CD4-positive, alpha-beta memory T cell (primary cell): ENCODE measurements at regions not wholly inside any gene's neighbourhood (a gene's known extent, or its start where the extent isn't known, plus 50 kb on each side); places are given as distances from the start of the nearest gene placed in this dataset.

Experiments
- CTCF ChIA-PET: fragments of 350-600 bp; sonication (Branson Sonifier 250); formaldehyde crosslinking; loops from one replicate; lab custom pipeline; 2021; ENCODE audit warnings: inconsistent platforms; ENCODE audit not compliant: partially characterized antibody; lab: Charles Lee
- POLR2A ChIA-PET: fragments of 350-600 bp; sonication (Branson Sonifier 250); formaldehyde crosslinking; loops from one replicate; lab custom pipeline; 2021; ENCODE audit not compliant: partially characterized antibody; lab: Charles Lee
- DNase-seq, 5 donors: peaks; one replicate each; pipeline versions ENCODE4 v3.0.0 to v3.0.0-alpha.2; 2020 to 2022; ENCODE audit warnings: mixed read lengths in 1 of 5
- H3K27ac ChIP-seq: one replicate; pipeline ENCODE4 v1.7.0; 2013; ENCODE audit warnings: low read depth, low read length
- H3K27me3 ChIP-seq: 2 replicates; pipeline ENCODE4 v1.7.0; 2013; ENCODE audit warnings: mild to moderate bottlenecking, low read length, moderate library complexity; ENCODE audit not compliant: insufficient read depth
- H3K36me3 ChIP-seq: 2 replicates; pipeline ENCODE4 v1.7.0; 2013; ENCODE audit warnings: mild to moderate bottlenecking, low read length, moderate library complexity; ENCODE audit not compliant: insufficient read depth
- H3K4me1 ChIP-seq: 2 replicates; pipeline ENCODE4 v1.7.0; 2013; ENCODE audit warnings: mild to moderate bottlenecking, low read length, moderate library complexity; ENCODE audit not compliant: insufficient read depth
- H3K4me3 ChIP-seq, 2 donors: one replicate each; pipeline ENCODE4 v1.7.0; 2013; ENCODE audit warnings: low read length in 2 of 2, mild to moderate bottlenecking in 1 of 2
- H3K9me3 ChIP-seq, 2 donors: one replicate each; pipeline ENCODE4 v1.7.0; 2013; ENCODE audit warnings: low read length in 2 of 2, control low read depth in 1 of 2; ENCODE audit not compliant: control insufficient read depth in 1 of 2
- H3K27ac Mint-ChIP-seq, 7 donors: one replicate each; pipeline ENCODE4 v1.8.0; 2020 to 2021; ENCODE audit warnings: mixed read lengths in 7 of 7, mild to moderate bottlenecking in 6 of 7, inconsistent platforms in 3 of 7, moderate library complexity in 3 of 7
- H3K27me3 Mint-ChIP-seq, 2 donors: one replicate each; pipeline ENCODE4 v1.8.0; 2020 to 2021; ENCODE audit warnings: mixed read lengths in 2 of 2
- H3K36me3 Mint-ChIP-seq, 2 donors: one replicate each; pipeline ENCODE4 v1.8.0; 2020 to 2021; ENCODE audit warnings: mixed read lengths in 2 of 2, inconsistent platforms in 1 of 2, mild to moderate bottlenecking in 1 of 2
- H3K4me1 Mint-ChIP-seq, 4 donors: one replicate each; pipeline ENCODE4 v1.8.0; 2020 to 2021; ENCODE audit warnings: mixed read lengths in 4 of 4, mild to moderate bottlenecking in 1 of 4
- H3K4me3 Mint-ChIP-seq, 8 donors: one replicate each; pipeline ENCODE4 v1.8.0; 2020 to 2021; ENCODE audit warnings: mixed read lengths in 8 of 8, mild to moderate bottlenecking in 7 of 8, moderate library complexity in 6 of 8, inconsistent platforms in 3 of 8
- H3K9me3 Mint-ChIP-seq, 8 donors: one replicate each; pipeline ENCODE4 v1.8.0; 2020 to 2021; ENCODE audit warnings: mixed read lengths in 8 of 8, mild to moderate bottlenecking in 5 of 8, inconsistent platforms in 3 of 8, moderate library complexity in 1 of 8
- intact Hi-C: fragments of 100-400 bp; cut with micrococcal nuclease; formaldehyde crosslinking; loops from one replicate; pipeline ENCODE4 v1.15.1; 2023

DNA sequence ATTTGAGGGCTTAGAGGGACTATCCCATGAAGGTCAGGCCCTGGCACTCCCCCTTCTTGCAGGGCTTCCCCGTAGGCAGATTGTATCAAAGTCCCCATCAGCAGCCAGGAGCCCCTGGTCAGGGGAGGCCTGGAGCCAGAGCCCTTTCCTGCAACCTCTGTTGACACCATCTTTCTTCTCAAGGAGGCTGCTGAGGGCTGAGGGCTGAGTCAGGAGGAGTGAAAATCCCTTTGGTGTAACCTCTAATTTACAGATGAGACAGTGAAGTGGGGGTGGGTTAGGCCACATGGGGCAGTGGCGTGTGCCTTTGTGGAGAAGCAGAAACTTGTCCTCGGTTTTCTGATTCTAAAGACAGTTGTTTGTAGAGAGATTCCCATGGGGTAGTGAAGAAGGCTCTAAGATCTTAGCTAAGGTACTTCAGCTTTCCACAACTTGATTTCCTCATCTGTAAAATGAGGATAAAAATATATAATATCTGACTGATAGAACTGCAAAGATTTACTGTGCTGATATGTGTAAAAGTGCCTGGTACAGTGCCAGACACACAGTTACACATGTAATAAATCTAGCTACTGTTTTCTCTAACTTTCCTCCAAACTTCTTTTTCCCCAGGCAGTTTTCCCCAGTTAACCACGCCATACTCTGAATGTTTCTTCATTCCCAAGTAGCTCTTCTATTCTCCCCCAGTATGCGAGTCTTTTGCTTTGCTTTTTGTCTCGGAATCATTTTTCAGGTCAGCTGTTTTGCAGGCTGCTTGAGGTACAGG is 249.4 kb upstream of the TPM1 start:
- Mint-ChIP-seq H3K4me3 (no peak overlapping the region), H3K4me1 (no peaks in the 10 kb centered on the region), H3K9me3 (no peaks in the 10 kb centered on the region), H3K27me3 (peaks cover 4 to 5% of the 10 kb centered on the region in 2 donors), H3K36me3 (no peaks in the 10 kb centered on the region), H3K27ac (no peak overlapping the region)
- Histone ChIP-seq H3K4me3 (no peak overlapping the region), H3K27ac (no peak overlapping the region), H3K36me3 (no peaks in the 10 kb centered on the region), H3K4me1 (no peaks in the 10 kb centered on the region), H3K27me3 (no peaks in the 10 kb centered on the region), H3K9me3 (no peaks in the 10 kb centered on the region)
- no peak for DNase-seq
- POLR2A ChIA-PET, result no interaction called here
- CTCF ChIA-PET, result interaction anchor here (1.0 kb wide), 1 partner anchor 51 kb away, joined by 3 read pairs; no protein-coding TSS in a partner anchor
- intact Hi-C loops, result no loop called here

DNA sequence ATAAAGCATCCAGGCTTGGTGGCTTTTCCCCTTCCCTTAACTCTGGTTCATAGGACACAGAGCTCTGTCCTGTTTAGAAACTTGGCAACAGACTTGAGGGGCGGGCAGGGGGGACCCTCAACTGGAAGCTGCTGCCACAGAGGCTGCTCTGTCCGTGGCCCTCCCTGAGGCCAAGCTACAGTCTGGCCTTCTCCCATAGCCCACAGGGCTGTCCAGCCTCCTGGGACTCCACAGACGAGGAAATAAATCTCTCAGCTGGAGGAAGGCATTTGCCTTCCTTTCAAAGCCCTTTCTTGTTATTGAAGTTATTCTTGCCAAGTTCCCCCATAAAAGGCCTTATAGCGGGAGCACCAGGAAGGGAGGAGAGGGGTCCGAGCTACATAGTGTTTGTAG is 248.8 kb upstream of the TPM1 start:
- H3K36me3 Mint-ChIP-seq, result no peaks in the 10 kb centered on the region
- H3K4me3 ChIP-seq, result no peak overlapping the region
- H3K27me3 ChIP-seq, result no peaks in the 10 kb centered on the region
- no peak for DNase-seq
- no peaks in the 10 kb centered on the region for H3K36me3 ChIP-seq
- no peaks in the 10 kb centered on the region for H3K4me1 Mint-ChIP-seq
- ChIA-PET POLR2A (no interaction called here), CTCF (interaction anchor here (1.0 kb wide), 1 partner anchor 51 kb away, joined by 3 read pairs; no protein-coding TSS in a partner anchor)
- H3K9me3 Mint-ChIP-seq, result no peaks in the 10 kb centered on the region
- no peak overlapping the region for H3K4me3 Mint-ChIP-seq
- intact Hi-C loops, result no loop called here
- H3K9me3 ChIP-seq, result no peaks in the 10 kb centered on the region
- peaks cover 4 to 5% of the 10 kb centered on the region in 2 donors for H3K27me3 Mint-ChIP-seq
- no peak overlapping the region for H3K27ac Mint-ChIP-seq
- H3K27ac ChIP-seq, result no peak overlapping the region
- no peaks in the 10 kb centered on the region for H3K4me1 ChIP-seq

DNA sequence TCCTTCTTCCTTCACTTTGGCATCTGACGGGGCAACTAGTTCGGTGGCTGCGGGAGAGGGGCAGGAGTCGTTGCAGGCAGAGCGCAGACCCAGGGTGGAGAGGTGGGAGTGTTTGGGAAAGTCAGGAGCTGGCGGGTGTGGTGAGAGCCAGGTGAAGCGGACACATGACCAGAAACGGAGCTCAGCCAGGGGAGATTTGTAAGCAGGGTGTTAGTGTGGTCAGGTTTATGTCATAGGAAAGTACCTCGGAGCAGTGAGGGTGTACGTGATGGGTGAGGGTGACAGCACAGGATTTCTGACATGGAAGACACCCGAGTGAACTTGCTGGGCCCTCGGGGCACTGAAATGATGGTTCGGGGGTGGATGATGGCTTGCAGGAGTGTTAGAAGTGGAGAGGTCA is 247.4 kb upstream of the TPM1 start:
- Mint-ChIP-seq H3K36me3 (no peaks in the 10 kb centered on the region), H3K9me3 (no peaks in the 10 kb centered on the region), H3K4me3 (no peak overlapping the region), H3K4me1 (no peaks in the 10 kb centered on the region), H3K27me3 (peaks cover 0 to 5% of the 10 kb centered on the region in 2 donors), H3K27ac (no peak overlapping the region)
- intact Hi-C loops, result no loop called here
- DNase-seq, result no peak
- H3K27ac ChIP-seq, result no peak overlapping the region
- H3K27me3 ChIP-seq, result no peaks in the 10 kb centered on the region
- H3K36me3 ChIP-seq, result no peaks in the 10 kb centered on the region
- CTCF ChIA-PET, result no interaction called here
- H3K9me3 ChIP-seq, result no peaks in the 10 kb centered on the region
- H3K4me1 ChIP-seq, result no peaks in the 10 kb centered on the region
- H3K4me3 ChIP-seq, result no peak overlapping the region
- POLR2A ChIA-PET, result no interaction called here

DNA sequence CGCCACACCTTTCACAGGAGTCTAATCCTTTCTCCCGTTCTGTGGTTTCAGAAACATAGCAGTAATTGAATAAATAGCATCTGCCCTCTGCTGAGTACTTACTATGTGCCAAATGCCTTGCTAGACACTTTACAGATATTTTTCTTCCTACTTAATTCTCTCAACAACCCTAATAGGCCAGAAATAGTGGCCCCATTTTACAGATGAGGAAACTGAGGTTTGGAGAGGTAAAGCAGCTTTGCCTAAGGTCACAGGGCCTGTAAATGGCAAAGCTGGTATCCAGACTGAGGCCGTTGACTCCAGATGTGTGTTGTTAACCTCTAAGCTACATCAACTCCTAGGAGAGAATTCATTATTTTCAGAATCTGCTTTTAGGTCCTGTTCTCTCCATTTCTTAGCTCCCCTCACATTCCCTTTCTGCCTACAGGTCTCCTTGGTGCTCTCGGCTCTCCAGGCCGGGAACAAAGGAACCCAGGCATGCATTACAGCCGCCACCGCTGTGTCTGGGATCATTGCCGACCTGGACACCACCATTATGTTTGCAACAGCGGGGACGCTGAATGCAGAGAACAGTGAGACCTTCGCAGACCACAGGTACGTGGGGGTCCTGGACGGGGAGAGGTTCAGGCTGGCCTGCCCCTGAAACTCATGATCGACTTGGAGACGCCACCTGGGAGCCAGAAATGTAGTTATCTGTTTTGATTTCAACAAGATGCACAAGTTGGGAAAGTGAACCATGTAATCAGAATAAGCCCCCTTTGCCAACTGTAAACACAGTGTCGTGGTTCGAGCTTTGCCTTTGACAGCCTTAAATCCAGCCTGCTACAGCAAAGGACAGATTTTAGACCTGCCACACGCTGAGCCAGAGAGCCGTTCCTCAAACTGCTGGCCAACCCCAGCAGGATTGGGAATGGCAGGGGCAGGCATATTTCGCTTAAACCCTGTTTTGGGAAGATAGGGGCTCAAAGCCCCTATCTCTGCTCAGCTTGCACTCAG is 246.5 kb upstream of the TPM1 start:
- CTCF ChIA-PET, result no interaction called here
- H3K27me3 ChIP-seq, result no peaks in the 10 kb centered on the region
- Mint-ChIP-seq H3K27ac (no peak overlapping the region), H3K4me1 (no peaks in the 10 kb centered on the region), H3K9me3 (no peaks in the 10 kb centered on the region), H3K27me3 (peaks cover 0 to 2% of the 10 kb centered on the region in 2 donors), H3K36me3 (no peaks in the 10 kb centered on the region), H3K4me3 (no peak overlapping the region)
- H3K36me3 ChIP-seq, result no peaks in the 10 kb centered on the region
- DNase-seq, result no peak
- H3K4me3 ChIP-seq, result no peak overlapping the region
- H3K9me3 ChIP-seq, result no peaks in the 10 kb centered on the region
- no peak overlapping the region for H3K27ac ChIP-seq
- intact Hi-C loops, result no loop called here
- POLR2A ChIA-PET, result no interaction called here
- no peaks in the 10 kb centered on the region for H3K4me1 ChIP-seq

DNA sequence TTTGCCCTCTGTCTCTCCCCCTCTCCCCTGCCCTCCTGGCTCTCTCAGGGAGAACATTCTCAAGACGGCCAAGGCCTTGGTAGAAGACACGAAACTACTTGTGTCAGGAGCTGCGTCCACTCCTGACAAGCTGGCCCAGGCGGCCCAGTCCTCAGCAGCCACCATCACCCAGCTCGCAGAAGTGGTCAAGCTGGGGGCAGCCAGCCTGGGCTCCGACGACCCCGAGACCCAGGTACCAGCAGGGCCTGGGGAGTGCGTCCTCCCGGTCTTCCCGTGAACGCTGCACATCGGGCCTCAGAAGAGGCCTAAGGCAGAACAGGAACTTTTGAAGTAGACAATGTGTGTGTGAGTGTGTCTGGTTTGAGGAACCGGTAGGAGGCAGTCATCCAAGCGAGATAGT is 245.4 kb upstream of the TPM1 start:
- no peaks in the 10 kb centered on the region for H3K36me3 Mint-ChIP-seq
- Histone ChIP-seq H3K4me1 (no peaks in the 10 kb centered on the region), H3K4me3 (no peak overlapping the region), H3K36me3 (no peaks in the 10 kb centered on the region), H3K9me3 (no peaks in the 10 kb centered on the region), H3K27me3 (no peaks in the 10 kb centered on the region), H3K27ac (no peak overlapping the region)
- H3K4me3 Mint-ChIP-seq, result no peak overlapping the region
- intact Hi-C loops, result no loop called here
- ChIA-PET POLR2A (no interaction called here), CTCF (no interaction called here)
- H3K27me3 Mint-ChIP-seq, result peaks cover 0 to 2% of the 10 kb centered on the region in 2 donors
- DNase-seq, result no peak
- no peaks in the 10 kb centered on the region for H3K9me3 Mint-ChIP-seq
- H3K27ac Mint-ChIP-seq, result no peak overlapping the region
- H3K4me1 Mint-ChIP-seq, result no peaks in the 10 kb centered on the region

DNA sequence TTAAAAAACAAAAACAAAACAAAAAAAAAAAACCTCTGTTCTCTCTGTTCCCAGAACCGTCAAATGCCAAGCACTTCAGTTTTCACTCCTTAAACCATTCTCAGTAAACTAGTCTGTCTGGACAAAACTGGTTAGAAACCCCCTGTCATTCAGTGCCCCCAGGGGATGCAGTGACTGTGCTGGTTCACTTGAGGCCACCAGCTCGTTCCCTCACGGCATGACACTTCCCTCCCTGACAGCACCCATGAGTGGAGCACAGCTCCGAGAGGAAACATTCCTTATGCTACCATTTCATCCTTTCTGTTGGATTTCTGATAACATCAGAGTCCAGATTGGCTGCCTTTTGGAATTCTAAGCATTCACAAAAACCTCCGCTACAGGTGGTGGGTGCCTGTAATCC is 244.0 kb upstream of the TPM1 start:
- peaks cover 0 to 2% of the 10 kb centered on the region in 2 donors for H3K27me3 Mint-ChIP-seq
- H3K27ac Mint-ChIP-seq, result peak overlapping the region in 1 of 7 donors; percentile 37
- no peak for DNase-seq
- CTCF ChIA-PET, result interaction anchor here (0.7 kb wide), 1 partner anchor 251 kb away, joined by 3 read pairs; no protein-coding TSS in a partner anchor
- no peak overlapping the region for H3K4me3 Mint-ChIP-seq
- POLR2A ChIA-PET, result no interaction called here
- H3K9me3 Mint-ChIP-seq, result no peaks in the 10 kb centered on the region
- no peaks in the 10 kb centered on the region for H3K4me1 Mint-ChIP-seq
- Histone ChIP-seq H3K9me3 (no peaks in the 10 kb centered on the region), H3K27ac (no peak overlapping the region), H3K4me1 (no peaks in the 10 kb centered on the region), H3K36me3 (no peaks in the 10 kb centered on the region), H3K27me3 (no peaks in the 10 kb centered on the region), H3K4me3 (no peak overlapping the region)
- no peaks in the 10 kb centered on the region for H3K36me3 Mint-ChIP-seq
- intact Hi-C loops, result no loop called here

DNA sequence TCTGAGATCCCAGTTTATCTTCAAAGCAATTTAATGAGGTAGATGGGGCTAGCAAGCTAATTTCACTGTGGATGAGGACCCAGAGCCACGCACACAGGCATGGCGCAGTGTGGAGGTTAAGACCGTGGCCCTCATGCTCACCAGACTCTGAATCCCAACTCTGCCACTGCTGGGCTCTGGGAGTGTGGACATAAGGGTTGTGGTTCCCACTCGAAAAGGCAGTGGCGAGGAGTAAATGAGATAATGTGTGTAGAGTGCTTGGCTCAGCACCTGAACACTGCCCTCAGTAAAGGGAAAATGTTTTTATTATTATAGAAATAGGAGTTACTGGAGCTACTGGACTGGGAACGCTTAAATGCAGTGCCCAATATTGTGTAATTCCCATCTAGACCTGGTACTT is 243.5 kb upstream of the TPM1 start:
- Mint-ChIP-seq H3K36me3 (no peaks in the 10 kb centered on the region), H3K9me3 (no peaks in the 10 kb centered on the region), H3K27me3 (peaks cover 0 to 2% of the 10 kb centered on the region in 2 donors), H3K4me1 (no peaks in the 10 kb centered on the region), H3K4me3 (no peak overlapping the region), H3K27ac (no peak overlapping the region)
- intact Hi-C loops, result no loop called here
- Histone ChIP-seq H3K4me1 (no peaks in the 10 kb centered on the region), H3K27ac (no peak overlapping the region), H3K9me3 (no peaks in the 10 kb centered on the region), H3K36me3 (no peaks in the 10 kb centered on the region), H3K4me3 (no peak overlapping the region), H3K27me3 (no peaks in the 10 kb centered on the region)
- ChIA-PET CTCF (no interaction called here), POLR2A (no interaction called here)
- no peak for DNase-seq
